Lung (tissue), 11 donors: ENCODE measurements at regions not wholly inside any gene's neighbourhood (a gene's known extent, or its start where the extent isn't known, plus 50 kb on each side); places are given as distances from the start of the nearest gene placed in this dataset.

Experiments used
- ATAC-seq: fragments of 200-7000 bp; cut with Tn5 transposase; one replicate; pipeline ENCODE4 v1.9.1; 2020; ENCODE audit warnings: moderate number of reproducible peaks; ENCODE audit not compliant: insufficient read depth, low FRiP score
- DNase-seq, 3 donors: peaks; one replicate each; pipeline ENCODE4 v3.0.0-alpha.2; 2013 to 2017
- H3K27ac ChIP-seq, 2 donors: one replicate each; pipeline ENCODE4 v1.5.1; 2013; ENCODE audit warnings: mild to moderate bottlenecking in 2 of 2, moderate library complexity in 2 of 2, control low read depth in 1 of 2, inconsistent platforms in 1 of 2, low read depth in 1 of 2, low read length in 1 of 2
- H3K27me3 ChIP-seq, 3 donors: one replicate each; pipeline ENCODE4 v1.5.1; 2013; ENCODE audit warnings: low read length in 2 of 3; ENCODE audit not compliant: control insufficient read depth in 3 of 3, insufficient read depth in 3 of 3
- H3K36me3 ChIP-seq, 4 donors: one replicate each; pipeline ENCODE4 v1.5.1; 2013; ENCODE audit warnings: low read length in 4 of 4, mild to moderate bottlenecking in 1 of 4, moderate library complexity in 1 of 4; ENCODE audit not compliant: control insufficient read depth in 4 of 4, insufficient read depth in 4 of 4
- H3K4me1 ChIP-seq, 5 donors: one replicate each; pipeline ENCODE4 v1.5.1; 2013; ENCODE audit warnings: low read length in 5 of 5, mild to moderate bottlenecking in 2 of 5, moderate library complexity in 1 of 5; ENCODE audit not compliant: control insufficient read depth in 5 of 5, insufficient read depth in 5 of 5
- H3K4me3 ChIP-seq: one replicate; pipeline ENCODE4 v1.5.1; 2013; ENCODE audit warnings: mild to moderate bottlenecking, control low read depth, moderate library complexity
- H3K9ac ChIP-seq, 2 donors: one replicate each; pipeline ENCODE4 v1.5.1; 2013; ENCODE audit warnings: low read length in 2 of 2, control low read depth in 1 of 2; ENCODE audit not compliant: insufficient read depth in 1 of 2
- H3K9me3 ChIP-seq, 4 donors: one replicate each; pipeline ENCODE4 v1.5.1; 2013; ENCODE audit warnings: low read length in 3 of 4, mild to moderate bottlenecking in 1 of 4, moderate library complexity in 1 of 4; ENCODE audit not compliant: control insufficient read depth in 4 of 4, insufficient read depth in 3 of 4
- CTCF ChIP-seq: IDR thresholded peaks from 2 replicates; pipeline ENCODE4 v1.5.1; 2012; ENCODE audit warnings: mild to moderate bottlenecking; ENCODE audit errors: control extremely low read depth, extremely low read depth
- WGBS, 2 donors: extraction: QIAGEN DNeasy Blood & Tissue Kit; methylation state at CpG; one replicate each; pipeline ENCODE4 v1.1.7; 2013; 5-methylcytosine and 5-hydroxymethylcytosine counted together
- donor health status: control.
- donor health status: control.
- donor health status: Bipolar disorder and iron deficiency.
- donor health status: healthy.
- donor health status: DM: yes; HTN: yes; CAD: no.

GRCh38 chr7:84529480-84530205 lies 335.1 kb upstream of the SEMA3A start:
- H3K9ac ChIP-seq: no peak overlapping the region
- H3K4me3 ChIP-seq: no peak overlapping the region
- ATAC-seq (no peak), DNase-seq (no peak)
- no peaks in the 10 kb centered on the region for H3K27me3 ChIP-seq
- H3K27ac ChIP-seq: no peak overlapping the region
- H3K9me3 ChIP-seq: no peaks in the 10 kb centered on the region
- 66 to 86% methylated on average over 3 of the region's 3 CpGs for WGBS, 2 donors
- H3K36me3 ChIP-seq: no peaks in the 10 kb centered on the region
- TF ChIP-seq CTCF: no peak
- no peaks in the 10 kb centered on the region for H3K4me1 ChIP-seq

- Histone ChIP-seq H3K4me1 (no peaks in the 10 kb centered on the region), H3K27me3 (no peaks in the 10 kb centered on the region), H3K27ac (no peak overlapping the region), H3K9me3 (no peaks in the 10 kb centered on the region), H3K36me3 (no peaks in the 10 kb centered on the region), H3K9ac (no peak overlapping the region), H3K4me3 (no peak overlapping the region)
- no peak for TF ChIP-seq CTCF
- DNase-seq (no peak), ATAC-seq (no peak)
Measured at GRCh38 chr7:84528756-84529479, 334.3 kb upstream of the SEMA3A start.

- Histone ChIP-seq H3K9me3 (peaks cover 0 to 10% (median 0%) of the 10 kb centered on the region in 4 donors), H3K4me3 (no peak overlapping the region), H3K27me3 (no peaks in the 10 kb centered on the region), H3K4me1 (no peaks in the 10 kb centered on the region), H3K36me3 (no peaks in the 10 kb centered on the region), H3K27ac (no peak overlapping the region), H3K9ac (no peak overlapping the region)
- 47 to 69% methylated on average over 10 of the region's 10 CpGs for WGBS, 2 donors
- TF ChIP-seq CTCF: no peak
- peak; percentile 24 to 69 (median 58) for DNase-seq
- no peak for ATAC-seq
Measured at GRCh38 chr7:84524714-84525694, 330.4 kb upstream of the SEMA3A start.
